HCEC 1CT (cell line): ENCODE measurements at regions not wholly inside any gene's neighbourhood (a gene's known extent, or its start where the extent isn't known, plus 50 kb on each side); places are given as distances from the start of the nearest gene placed in this dataset.
"Not testable (repeated sequence)": the region's sequence is repeated elsewhere in the genome, so short reads cannot be mapped to it uniquely, and the experiment has no call there.

Source experiments
- DNase-seq: peaks from one replicate; pipeline ENCODE4 v3.0.0-alpha.2; 2017

DNA sequence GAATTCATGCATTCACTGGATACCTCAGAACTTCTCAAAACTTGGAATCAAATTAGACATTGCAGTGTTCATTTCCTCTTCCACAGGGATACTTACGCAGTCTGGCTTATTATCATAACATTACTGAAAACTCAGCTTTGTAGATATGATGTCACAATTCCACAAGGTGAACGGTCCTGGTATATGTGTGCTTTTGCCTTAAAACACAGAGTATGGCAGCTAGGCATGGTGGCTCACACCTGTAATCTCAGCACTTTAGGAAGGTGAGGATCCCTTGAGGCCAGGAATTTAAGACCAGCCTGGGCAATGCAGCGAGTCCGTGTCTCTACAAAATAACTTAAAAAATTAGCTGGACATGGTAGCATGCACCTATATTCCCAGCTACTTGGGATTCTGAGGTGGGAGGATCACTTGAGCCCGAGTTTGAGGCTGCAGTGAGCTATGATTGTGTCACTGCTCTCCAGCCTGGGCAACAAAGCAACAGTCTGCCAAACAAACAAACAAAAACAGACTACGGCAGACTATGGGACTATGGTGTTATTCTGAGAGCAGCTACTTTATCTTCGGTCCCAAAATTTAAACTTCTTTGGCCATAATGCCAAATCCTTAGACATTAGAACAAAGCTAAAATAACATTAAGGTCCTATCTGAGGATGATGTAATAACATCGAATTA lies 1191.9 kb upstream of the SLC39A10 start:
- no peak for DNase-seq

DNA sequence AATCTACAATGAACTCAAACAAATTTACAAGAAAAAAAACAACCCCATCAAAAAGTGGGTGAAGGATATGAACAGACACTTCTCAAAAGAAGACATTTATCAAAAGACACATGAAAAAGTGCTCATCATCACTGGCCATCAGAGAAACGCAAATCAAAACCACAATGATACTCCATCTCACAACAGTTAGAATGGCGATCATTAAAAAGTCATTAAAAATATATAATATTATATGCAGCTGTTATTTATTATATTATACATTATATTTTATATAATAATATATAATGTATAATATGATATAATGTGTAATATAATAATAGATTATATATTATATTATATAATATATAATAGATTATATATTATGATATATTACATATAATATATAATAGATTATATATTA lies 1194.1 kb upstream of the SLC39A10 start:
- DNase-seq = not testable (repeated sequence)

- DNase-seq = no peak
Observed at GRCh38 chr2:194455358-194455757, 1201.7 kb upstream of the SLC39A10 start.

DNA sequence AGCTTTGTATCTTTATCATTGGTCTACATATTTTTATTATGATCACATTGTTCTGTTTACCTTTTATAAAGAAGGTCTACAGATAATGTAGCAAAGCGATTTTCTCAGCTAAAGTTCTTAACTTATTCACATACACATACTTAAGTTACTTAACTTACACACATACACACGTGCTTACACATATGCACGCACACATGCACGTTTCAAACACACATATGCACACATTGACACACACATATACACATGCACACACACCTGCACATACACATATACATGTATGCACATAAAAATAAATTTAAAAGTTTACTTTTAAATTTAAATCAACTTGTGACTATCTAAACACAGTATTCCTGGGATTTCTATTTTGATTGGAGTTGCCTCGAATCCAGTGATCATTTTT lies 1204.5 kb upstream of the SLC39A10 start:
- no peak for DNase-seq

DNA sequence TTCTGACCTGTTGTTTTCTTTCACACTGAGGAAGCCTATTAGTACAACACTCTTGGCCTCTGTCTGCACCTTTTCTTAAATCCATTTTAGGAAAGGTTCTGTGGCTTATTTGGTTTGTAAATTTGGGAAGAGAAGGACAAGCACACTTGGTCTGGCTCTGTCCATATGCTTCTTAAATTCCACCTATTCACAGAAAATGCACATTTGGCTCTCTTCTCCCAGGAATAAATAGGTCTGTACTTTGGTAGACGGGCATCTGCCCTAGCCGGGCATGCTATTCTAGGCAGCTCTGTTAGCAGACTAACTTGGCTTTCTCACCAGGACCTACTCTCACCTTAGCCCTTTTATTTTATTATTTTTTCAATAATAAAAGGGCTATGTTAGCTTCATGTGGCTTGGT lies 1211.8 kb upstream of the SLC39A10 start:
- no peak for DNase-seq

GRCh38 chr2:194443926-194444325 lies 1213.1 kb upstream of the SLC39A10 start:
- no peak for DNase-seq

- DNase-seq = no peak
Observed at GRCh38 chr2:194424683-194425209, 1232.3 kb upstream of the SLC39A10 start.

DNA sequence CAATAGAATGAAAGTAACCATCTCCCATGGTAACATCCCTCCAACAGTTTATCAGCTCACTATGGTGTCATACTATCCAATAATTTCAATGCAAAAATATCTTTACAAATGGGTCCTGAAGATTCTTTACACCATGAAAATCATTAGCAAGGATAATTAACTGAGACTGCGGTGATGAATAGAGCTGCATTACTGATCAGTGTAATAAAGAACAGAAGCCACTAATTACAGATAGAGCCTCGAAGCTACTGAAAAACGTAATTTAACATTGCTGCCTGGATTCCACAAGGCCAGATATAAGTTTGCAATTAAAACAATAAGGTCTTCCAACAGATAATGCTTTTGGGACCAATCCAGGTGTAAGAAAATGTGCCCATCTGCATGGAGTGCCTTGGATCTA lies 1245.8 kb upstream of the SLC39A10 start:
- no peak for DNase-seq

DNA sequence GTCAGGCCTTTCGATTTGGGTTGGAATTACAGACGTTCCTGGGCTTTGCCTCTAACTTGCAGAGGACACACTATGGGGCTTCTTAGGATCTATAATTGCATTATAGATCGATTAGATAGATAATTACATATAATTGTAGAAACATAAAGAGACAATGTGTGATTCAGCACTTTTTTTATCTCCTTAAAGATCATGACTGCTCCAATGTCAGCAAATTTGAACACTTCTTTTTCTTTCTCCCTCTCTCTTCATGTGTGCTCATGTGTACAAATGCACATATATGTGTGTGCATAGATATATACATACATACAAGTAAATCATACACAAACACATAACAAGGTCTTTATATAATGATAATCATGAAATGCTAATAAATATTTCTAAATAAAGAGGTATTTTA lies 1261.2 kb upstream of the SLC39A10 start:
- DNase-seq = no peak

DNA sequence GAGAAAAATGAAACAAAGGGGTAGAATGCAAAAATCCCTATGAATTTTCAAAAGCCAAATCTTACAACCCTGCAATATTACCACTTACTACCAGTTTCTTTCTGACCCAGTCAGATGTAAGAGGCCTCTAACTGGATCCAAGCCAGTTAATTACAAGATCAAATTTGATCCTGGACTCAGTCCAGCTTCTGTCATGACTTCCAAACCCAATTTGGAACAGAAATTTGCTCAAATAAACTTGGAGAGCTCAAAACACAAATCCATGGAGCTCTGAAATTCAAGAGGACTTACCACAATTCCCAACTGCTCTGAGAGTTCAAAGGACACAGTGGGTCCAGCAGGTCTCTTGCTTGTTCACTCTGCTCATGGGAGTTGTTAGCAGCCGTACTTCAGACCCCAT lies 1271.7 kb upstream of the SLC39A10 start:
- DNase-seq = no peak

DNA sequence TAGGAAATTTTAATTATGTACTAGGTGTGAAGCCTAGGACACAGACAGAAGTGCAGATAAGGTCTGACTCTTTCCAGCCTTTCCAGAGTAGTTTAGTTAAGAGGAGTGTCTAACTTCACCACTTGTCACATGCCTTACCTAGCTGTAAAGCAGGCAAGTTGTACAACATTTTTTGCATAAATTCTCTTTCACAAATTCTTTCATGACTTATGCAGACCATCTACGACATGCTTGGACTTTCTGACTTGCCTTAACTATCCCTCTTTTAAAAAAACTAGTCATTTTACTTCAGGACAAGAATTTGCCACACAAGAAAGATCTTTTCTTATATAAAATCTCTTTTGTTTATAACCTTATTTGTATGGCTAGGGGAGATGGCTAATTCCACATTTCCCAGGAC lies 1273.6 kb upstream of the SLC39A10 start:
- no peak for DNase-seq

GRCh38 chr2:194382221-194382620 lies 1274.8 kb upstream of the SLC39A10 start:
- no peak for DNase-seq

DNA sequence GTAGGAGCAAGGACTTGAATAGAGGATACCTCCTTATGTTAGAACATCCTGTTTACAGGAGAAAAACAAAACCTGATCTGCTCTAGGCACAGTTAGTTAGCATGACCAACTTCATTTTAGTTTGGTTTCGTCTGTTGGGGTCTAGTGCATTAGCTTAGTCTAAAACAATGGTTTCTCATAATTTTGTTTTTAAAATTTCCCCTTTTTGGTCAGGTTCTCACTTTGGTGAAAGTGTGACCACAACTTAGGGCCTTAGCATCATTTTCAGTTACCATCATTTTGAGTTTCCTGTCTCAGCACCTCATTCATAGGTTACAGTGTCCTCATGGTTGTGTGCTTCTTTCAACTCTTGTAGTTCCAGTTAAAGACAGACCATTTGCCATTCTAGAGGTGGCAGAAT lies 1277.0 kb upstream of the SLC39A10 start:
- no peak for DNase-seq

DNA sequence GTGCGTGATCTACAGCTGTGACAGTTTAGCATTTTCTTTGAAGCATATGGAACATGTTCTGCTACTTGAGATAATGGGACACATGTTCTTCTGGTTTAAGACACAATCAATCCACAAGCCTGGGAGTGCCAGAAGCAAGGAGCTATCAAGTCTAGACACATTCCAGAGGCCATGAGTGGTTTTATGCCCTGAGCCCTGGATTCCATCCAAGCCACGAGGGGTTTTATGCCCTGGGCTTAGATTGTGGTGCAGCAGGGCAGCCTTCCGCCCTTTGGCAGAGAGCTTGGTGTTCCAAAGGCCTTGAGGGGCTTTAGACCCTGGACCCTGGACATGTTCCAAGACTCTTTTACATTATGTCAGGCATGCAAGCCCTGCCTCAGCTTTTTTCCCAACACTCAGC lies 1289.6 kb upstream of the SLC39A10 start:
- not testable (repeated sequence) for DNase-seq

- no peak for DNase-seq
Observed at GRCh38 chr2:194363878-194364277, 1293.1 kb upstream of the SLC39A10 start.

- DNase-seq = no peak
Observed at GRCh38 chr2:194363295-194363694, 1293.7 kb upstream of the SLC39A10 start.

DNA sequence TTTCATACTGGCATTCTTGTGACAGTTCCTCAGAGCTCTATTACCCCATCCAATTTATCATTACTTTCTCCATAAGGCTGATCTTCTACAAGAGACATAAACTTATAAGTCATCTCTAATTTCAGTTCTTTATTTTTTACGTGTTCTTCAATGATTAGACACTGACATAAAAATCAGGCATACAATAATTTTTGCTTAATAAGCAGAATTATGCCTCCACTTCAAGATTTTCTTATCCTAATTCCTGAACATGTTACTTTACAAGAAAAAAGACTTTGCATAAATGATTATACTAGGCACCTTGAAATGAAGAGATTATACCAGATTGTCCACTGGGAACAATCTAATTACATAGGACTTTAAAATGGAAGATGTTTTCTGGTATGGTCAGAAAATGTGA lies 1304.5 kb upstream of the SLC39A10 start:
- no peak for DNase-seq

- DNase-seq = no peak
Observed at GRCh38 chr2:194346193-194346592, 1310.8 kb upstream of the SLC39A10 start.

- no peak for DNase-seq
Observed at GRCh38 chr2:194345347-194345746, 1311.7 kb upstream of the SLC39A10 start.

- no peak for DNase-seq
Observed at GRCh38 chr2:194343167-194343566, 1313.9 kb upstream of the SLC39A10 start.

DNA sequence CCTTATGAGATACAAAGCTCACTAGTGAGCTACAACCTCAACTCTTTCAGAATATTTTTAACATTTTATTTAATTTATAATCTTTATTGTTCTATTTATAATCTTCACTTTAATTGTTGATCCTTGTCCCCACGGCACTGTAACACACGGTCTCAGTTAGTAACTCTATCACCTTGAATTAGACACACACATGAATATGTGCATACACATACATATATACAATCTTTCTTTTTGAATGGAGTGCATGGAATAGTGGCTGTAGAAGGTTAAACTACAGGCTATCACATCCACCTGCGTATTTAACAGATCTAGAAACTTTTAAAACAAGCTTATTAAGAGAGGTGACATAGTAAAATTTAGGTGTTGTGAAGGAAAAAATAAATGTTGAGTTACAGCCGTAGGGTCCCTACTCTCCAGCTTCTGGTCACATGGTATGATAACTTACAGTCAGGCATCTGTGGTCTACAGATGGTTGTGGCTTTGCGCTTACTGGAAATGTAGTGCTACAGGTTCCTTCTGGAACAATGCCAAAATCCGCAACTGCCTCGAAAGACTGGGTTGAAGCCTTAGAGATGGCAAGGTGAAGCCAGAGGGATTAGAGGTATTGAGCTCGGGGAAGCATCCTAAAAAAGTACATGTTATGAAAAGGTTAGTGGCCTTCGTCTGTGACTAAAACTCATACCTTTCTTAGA lies 1324.1 kb upstream of the SLC39A10 start:
- DNase-seq = no peak

DNA sequence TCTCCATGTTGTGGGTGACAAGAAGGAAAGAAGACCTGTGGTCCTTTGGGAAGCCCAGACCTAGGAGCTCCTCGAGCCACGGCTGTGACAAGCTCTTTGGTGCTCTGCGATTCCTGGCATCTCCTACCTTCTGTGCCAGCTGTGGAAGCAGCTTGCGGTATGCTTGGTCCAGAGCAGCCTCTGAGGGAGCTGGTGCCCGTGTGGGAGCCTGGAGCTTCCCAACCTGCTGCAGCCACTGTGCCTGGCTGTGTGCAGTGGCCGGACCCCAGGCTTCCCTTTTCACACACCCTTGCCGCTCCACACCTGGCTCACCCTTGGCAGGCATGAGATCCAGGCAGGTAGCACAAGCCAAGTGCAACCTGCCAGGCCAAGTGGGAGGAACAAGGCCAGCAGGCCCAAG lies 1328.6 kb upstream of the SLC39A10 start:
- DNase-seq = no peak

GRCh38 chr2:194327196-194327888 lies 1329.7 kb upstream of the SLC39A10 start:
- no peak for DNase-seq

- no peak for DNase-seq
Observed at GRCh38 chr2:194323740-194324139, 1333.3 kb upstream of the SLC39A10 start.
